ENCODE measurements at regions not wholly inside any gene's neighbourhood (a gene's known extent, or its start where the extent isn't known, plus 50 kb on each side); places are given as distances from the start of the nearest gene placed in this dataset.

- no peak for DNase-seq
Observed at GRCh38 chr3:102163039-102163817, 271.6 kb upstream of the ZPLD1 start.

GRCh38 chr3:102163818-102164154 lies 271.0 kb upstream of the ZPLD1 start:
- DNase-seq = no peak

GRCh38 chr3:102165367-102165766 lies 269.4 kb upstream of the ZPLD1 start:
- no peak for DNase-seq

GRCh38 chr3:102169915-102170479 lies 264.8 kb upstream of the ZPLD1 start:
- DNase-seq = no peak

GRCh38 chr3:102170545-102170944 lies 264.3 kb upstream of the ZPLD1 start:
- DNase-seq = no peak

GRCh38 chr3:102174312-102174712 lies 260.5 kb upstream of the ZPLD1 start:
- no peak for DNase-seq

GRCh38 chr3:102174832-102175374 lies 259.9 kb upstream of the ZPLD1 start:
- no peak for DNase-seq

GRCh38 chr3:102176333-102177050 lies 258.3 kb upstream of the ZPLD1 start:
- DNase-seq = no peak

GRCh38 chr3:102177075-102177755 lies 257.6 kb upstream of the ZPLD1 start:
- no peak for DNase-seq

- no peak for DNase-seq
Observed at GRCh38 chr3:102178817-102179216, 256.0 kb upstream of the ZPLD1 start.

- no peak for DNase-seq
Observed at GRCh38 chr3:102179326-102180177, 255.3 kb upstream of the ZPLD1 start.

- DNase-seq = no peak
Observed at GRCh38 chr3:102180280-102180931, 254.4 kb upstream of the ZPLD1 start.

GRCh38 chr3:102181175-102181920 lies 253.5 kb upstream of the ZPLD1 start:
- DNase-seq = no peak

- DNase-seq = no peak
Observed at GRCh38 chr3:102182162-102182561, 252.7 kb upstream of the ZPLD1 start.

- no peak for DNase-seq
Observed at GRCh38 chr3:102183186-102183585, 251.6 kb upstream of the ZPLD1 start.

- no peak for DNase-seq
Observed at GRCh38 chr3:102183623-102184022, 251.2 kb upstream of the ZPLD1 start.

- DNase-seq = no peak
Observed at GRCh38 chr3:102189541-102189940, 245.3 kb upstream of the ZPLD1 start.

- DNase-seq = no peak
Observed at GRCh38 chr3:102189956-102190723, 244.7 kb upstream of the ZPLD1 start.

- DNase-seq = no peak
Observed at GRCh38 chr3:102192575-102192974, 242.2 kb upstream of the ZPLD1 start.

- DNase-seq = no peak
Observed at GRCh38 chr3:102193255-102193654, 241.6 kb upstream of the ZPLD1 start.

All from SIG-M5 (cell line).